Kidney tubule cell (primary cell): ENCODE measurements at regions not wholly inside any gene's neighbourhood (a gene's known extent, or its start where the extent isn't known, plus 50 kb on each side); places are given as distances from the start of the nearest gene placed in this dataset.

ENCODE experiments used
- DNase-seq: peaks from one replicate; pipeline ENCODE4 v3.0.0-alpha.2; 2018; ENCODE audit warnings: low spot score

- DNase-seq: no peak
These were observed 292.6 kb upstream of the TAS2R1 start for GRCh38 chr5:9922719-9923118.

GRCh38 chr5:9920697-9921096 is 290.5 kb upstream of the TAS2R1 start:
- no peak for DNase-seq

- no peak for DNase-seq
These were observed 289.3 kb upstream of the TAS2R1 start for GRCh38 chr5:9919306-9920030.

- no peak for DNase-seq
These were observed 275.5 kb upstream of the TAS2R1 start for GRCh38 chr5:9905661-9906060.

DNA sequence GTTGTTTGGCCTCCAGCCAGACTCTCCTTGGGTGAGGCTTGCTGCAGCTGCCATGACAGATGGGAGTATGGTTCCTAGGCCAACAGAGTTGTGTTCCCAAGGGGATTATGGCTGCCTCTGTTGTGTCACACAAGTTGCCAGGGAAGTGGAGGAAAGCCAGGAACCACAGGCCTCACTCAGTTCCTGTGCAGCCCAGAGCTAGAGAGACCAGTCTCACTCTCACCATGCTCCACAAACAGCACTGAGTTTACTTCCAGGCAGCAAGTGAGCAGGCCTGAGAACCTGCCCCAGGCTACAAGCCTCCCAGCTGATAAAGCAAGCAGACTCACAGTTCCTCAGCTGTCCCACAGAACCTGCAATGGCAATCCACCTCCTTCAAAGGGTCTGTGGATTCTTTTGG is 273.6 kb upstream of the TAS2R1 start:
- peak; percentile 19 for DNase-seq

GRCh38 chr5:9898319-9898718 is 268.2 kb upstream of the TAS2R1 start:
- peak; percentile 44 for DNase-seq

DNA sequence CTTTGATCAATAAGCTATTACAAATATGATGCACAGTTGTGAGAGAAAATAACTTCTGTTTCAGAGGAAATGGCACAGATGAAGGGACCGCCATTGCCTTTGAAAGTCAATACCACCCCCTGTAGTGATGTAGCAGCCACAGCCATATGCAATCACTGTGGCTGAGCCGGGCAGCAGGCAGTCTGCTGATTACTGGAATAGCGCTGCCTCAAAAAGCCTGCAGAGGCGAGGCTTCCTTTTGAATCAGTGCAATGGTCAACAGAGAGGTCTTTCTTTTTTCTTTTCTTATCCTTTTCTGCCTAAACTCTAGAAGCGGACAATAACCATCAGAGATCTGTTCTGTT is 265.1 kb upstream of the TAS2R1 start:
- DNase-seq: no peak

GRCh38 chr5:9894571-9895301 is 264.6 kb upstream of the TAS2R1 start:
- no peak for DNase-seq

- no peak for DNase-seq
These were observed 262.5 kb upstream of the TAS2R1 start for GRCh38 chr5:9892696-9893095.

DNA sequence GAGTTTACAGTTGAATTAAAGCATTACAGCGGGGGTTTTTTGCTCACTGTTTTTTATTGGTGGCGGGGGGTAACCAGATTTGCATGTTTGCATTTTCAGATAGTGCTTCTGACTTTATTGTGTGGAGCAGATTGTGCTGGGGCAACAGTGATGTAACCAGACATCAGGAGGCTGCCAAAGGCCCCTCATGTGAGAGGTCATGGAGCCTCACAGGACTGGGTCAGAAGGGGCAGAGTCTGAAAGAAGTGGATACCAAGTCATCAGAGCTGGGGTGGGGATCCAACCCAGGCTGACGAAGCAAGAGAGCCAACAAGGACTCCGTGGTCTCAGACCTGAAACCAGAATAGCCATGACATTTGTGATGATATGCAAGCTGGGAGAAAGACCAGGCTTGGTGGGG is 259.4 kb upstream of the TAS2R1 start:
- no peak for DNase-seq

DNA sequence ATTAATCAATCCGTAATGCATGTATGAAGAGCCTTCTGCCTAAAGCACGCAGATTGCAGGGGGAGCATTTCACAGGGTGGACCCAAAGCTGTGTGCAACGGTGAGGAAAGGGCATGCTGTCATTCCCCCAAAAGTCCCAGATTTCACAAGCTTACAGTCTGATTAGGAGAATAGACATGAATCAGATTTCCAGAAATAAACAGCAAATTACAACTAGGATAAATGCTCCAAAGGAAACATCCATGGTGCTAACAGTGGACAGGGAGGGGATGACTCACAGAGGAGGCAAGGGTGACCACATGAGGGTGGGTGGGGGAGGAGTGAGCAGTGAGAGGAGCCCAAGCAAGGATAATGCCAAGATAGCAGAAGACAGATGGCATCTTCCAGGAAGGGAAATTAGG is 258.4 kb upstream of the TAS2R1 start:
- DNase-seq: peak; percentile 78

- no peak for DNase-seq
These were observed 255.0 kb upstream of the TAS2R1 start for GRCh38 chr5:9885164-9885563.

GRCh38 chr5:9878206-9878605 is 248.1 kb upstream of the TAS2R1 start:
- DNase-seq: no peak

GRCh38 chr5:9877488-9877887 is 247.3 kb upstream of the TAS2R1 start:
- DNase-seq: no peak

DNA sequence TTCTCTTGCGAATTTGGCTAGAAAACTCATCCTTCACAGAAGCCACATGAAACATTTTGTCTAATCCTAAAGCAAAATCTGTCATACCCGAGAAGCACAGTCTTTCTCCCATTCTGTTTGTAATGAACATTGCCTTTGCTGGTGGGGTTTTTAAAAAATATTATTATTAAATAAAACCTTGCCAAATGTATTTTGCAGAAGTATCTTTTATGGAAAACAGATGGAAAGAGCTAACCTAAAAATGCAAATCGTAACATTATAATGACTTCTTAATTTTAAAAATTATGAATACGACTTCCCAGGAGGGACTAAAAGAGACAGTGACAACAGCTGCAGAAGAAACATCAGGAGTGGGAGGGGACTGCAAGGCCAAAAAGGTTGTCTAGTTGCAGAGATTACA is 246.3 kb upstream of the TAS2R1 start:
- no peak for DNase-seq

DNA sequence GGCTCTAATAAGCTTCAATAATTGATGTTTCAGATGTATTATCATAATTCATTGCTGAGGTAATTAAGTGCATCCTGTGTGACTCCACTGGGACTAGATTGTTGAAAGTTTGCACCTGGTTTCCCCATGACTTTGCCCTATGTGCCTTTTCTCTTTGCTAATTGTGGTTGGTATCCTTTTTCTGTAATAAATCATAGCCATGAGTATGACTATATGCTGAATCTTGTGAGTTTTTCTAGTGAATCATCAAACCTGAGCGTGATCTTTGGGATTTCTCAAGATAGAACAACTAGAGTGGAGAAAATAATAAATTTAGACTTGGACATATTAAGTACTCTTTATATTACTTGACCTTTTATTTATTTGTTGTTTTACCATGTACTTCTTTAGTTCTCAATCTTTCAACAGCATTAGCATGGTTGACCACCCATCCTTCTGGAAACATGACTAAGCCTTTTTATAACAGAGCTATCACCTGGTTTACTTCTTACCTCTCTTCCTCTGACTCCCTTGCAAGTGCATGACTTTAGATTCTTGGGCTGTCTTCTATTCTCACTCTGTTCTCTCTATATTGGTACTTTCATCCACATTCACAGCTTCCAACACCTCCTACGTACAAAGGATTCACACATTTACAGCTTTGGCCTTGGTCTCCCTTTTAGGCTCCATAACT is 239.6 kb upstream of the TAS2R1 start:
- DNase-seq: peak; percentile 81

- no peak for DNase-seq
These were observed 235.4 kb upstream of the TAS2R1 start for GRCh38 chr5:9865574-9865973.

DNA sequence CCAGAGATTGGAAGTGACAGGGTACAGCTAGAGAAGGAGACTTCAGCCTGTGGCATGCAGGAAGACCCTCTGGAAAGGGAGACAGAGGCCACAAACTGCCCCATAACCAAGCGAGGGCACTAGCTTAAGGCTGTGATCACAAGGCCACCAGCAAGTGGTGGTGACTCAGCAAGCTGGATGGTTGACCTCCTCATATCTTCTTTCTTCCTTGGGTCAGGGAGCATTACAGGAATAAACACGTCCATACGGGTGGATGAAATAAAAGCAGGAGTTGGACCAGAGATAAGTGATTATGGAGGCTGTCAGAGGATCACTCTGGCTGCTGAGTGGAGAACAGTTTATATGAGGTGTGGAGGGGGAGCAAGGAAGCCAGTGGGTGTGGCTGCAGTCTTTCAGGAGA is 234.6 kb upstream of the TAS2R1 start:
- no peak for DNase-seq

- peak; percentile 54 for DNase-seq
These were observed 233.3 kb upstream of the TAS2R1 start for GRCh38 chr5:9863486-9863885.

GRCh38 chr5:9861666-9862256 is 231.6 kb upstream of the TAS2R1 start:
- peak; percentile 70 for DNase-seq

DNA sequence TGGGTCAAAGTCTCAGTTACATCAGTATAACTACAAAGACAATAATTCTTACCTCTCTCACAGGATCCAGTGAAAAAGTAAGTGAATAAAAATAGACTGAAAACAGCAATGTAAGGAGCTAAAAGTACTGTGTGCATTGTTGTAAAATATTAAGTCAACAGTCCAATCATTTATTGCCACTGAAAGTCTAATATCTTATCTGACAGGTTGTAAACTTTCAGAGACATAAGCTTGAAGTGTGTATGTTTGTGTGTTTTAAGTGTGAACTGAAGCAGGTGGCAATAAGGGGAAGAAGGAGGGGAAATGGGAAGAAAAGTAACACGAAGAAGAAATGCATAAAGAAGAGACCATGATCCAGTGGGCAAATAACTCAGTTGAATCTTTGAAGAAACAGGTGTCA is 229.7 kb upstream of the TAS2R1 start:
- no peak for DNase-seq

- no peak for DNase-seq
These were observed 227.9 kb upstream of the TAS2R1 start for GRCh38 chr5:9858043-9858442.

DNA sequence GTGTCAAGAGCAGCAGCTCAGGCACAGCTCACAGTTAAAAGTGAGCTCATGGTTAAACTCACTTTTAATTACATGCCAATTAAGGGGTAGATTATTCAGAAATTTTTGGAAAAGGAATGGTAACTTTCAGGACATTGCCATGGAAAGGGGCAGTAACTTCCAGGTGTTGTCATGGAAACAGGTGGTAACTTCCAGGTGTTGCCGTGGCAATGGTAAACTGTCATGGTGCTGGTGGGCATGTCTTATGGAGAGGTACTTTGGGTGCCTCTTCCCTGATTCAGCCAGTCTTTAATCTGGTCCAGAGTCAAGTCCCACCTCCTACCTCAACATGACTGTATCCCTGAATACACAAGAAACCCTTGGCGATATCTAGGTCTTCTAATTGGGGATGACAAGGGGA is 223.2 kb upstream of the TAS2R1 start:
- DNase-seq: no peak
